ENCODE measurements at regions not wholly inside any gene's neighbourhood (a gene's known extent, or its start where the extent isn't known, plus 50 kb on each side); places are given as distances from the start of the nearest gene placed in this dataset.
"Not testable (repeated sequence)": the region's sequence is repeated elsewhere in the genome, so short reads cannot be mapped to it uniquely, and the experiment has no call there.

- H3K9me3 ChIP-seq (ENCODE audit: control insufficient read depth, low read depth, low read length) = no peaks in the 10 kb centered on the region
- WGBS (ENCODE audit: insufficient coverage, low lambda C conversion rate) = no CpG with 5 or more reads among the region's 5 CpGs
Measured at GRCh38 chr9:115340314-115340713, 222.4 kb upstream of the TNC start.

GRCh38 chr9:115341426-115341825 is 223.5 kb upstream of the TNC start:
- Histone ChIP-seq H3K4me1 (ENCODE audit: control insufficient read depth, insufficient read depth, low read length) (no peaks in the 10 kb centered on the region), H3K4me3 (ENCODE audit: low read length) (no peak overlapping the region), H3K27ac (ENCODE audit: low read length) (no peak overlapping the region), H3K9me3 (ENCODE audit: control insufficient read depth, low read depth, low read length) (no peaks in the 10 kb centered on the region), H3K36me3 (ENCODE audit: control insufficient read depth, insufficient read depth, low read length) (no peaks in the 10 kb centered on the region), H3K27me3 (ENCODE audit: control insufficient read depth, insufficient read depth, low read length) (no peaks in the 10 kb centered on the region)
- no peak for DNase-seq
- no CpG with 5 or more reads among the region's 3 CpGs for WGBS (ENCODE audit: insufficient coverage, low lambda C conversion rate)

More at GRCh38 chr9:115340314-115340713, 222.4 kb upstream of the TNC start:
- no peaks in the 10 kb centered on the region for H3K4me1 ChIP-seq (ENCODE audit: control insufficient read depth, insufficient read depth, low read length)
- DNase-seq = no peak
- no peak overlapping the region for H3K4me3 ChIP-seq (ENCODE audit: low read length)
- H3K36me3 ChIP-seq (ENCODE audit: control insufficient read depth, insufficient read depth, low read length) = no peaks in the 10 kb centered on the region
- no peaks in the 10 kb centered on the region for H3K27me3 ChIP-seq (ENCODE audit: control insufficient read depth, insufficient read depth, low read length)
- H3K27ac ChIP-seq (ENCODE audit: low read length) = no peak overlapping the region

GRCh38 chr9:115347776-115348175 is 229.8 kb upstream of the TNC start:
- not testable (repeated sequence) for H3K36me3 ChIP-seq (ENCODE audit: control insufficient read depth, insufficient read depth, low read length); H3K9me3 ChIP-seq (ENCODE audit: control insufficient read depth, low read depth, low read length); H3K27me3 ChIP-seq (ENCODE audit: control insufficient read depth, insufficient read depth, low read length); H3K27ac ChIP-seq (ENCODE audit: low read length); DNase-seq; H3K4me3 ChIP-seq (ENCODE audit: low read length); H3K4me1 ChIP-seq (ENCODE audit: control insufficient read depth, insufficient read depth, low read length)
- WGBS (ENCODE audit: insufficient coverage, low lambda C conversion rate) = no CpG with 5 or more reads among the region's 2 CpGs

- H3K4me3 ChIP-seq (ENCODE audit: low read length); DNase-seq; H3K9me3 ChIP-seq (ENCODE audit: control insufficient read depth, low read depth, low read length); H3K36me3 ChIP-seq (ENCODE audit: control insufficient read depth, insufficient read depth, low read length); H3K27ac ChIP-seq (ENCODE audit: low read length); H3K4me1 ChIP-seq (ENCODE audit: control insufficient read depth, insufficient read depth, low read length); H3K27me3 ChIP-seq (ENCODE audit: control insufficient read depth, insufficient read depth, low read length): not testable (repeated sequence)
- 90% methylated on average over 2 of the region's 3 CpGs for WGBS (ENCODE audit: insufficient coverage, low lambda C conversion rate)
Measured at GRCh38 chr9:115348936-115349335, 231.0 kb upstream of the TNC start.

DNA sequence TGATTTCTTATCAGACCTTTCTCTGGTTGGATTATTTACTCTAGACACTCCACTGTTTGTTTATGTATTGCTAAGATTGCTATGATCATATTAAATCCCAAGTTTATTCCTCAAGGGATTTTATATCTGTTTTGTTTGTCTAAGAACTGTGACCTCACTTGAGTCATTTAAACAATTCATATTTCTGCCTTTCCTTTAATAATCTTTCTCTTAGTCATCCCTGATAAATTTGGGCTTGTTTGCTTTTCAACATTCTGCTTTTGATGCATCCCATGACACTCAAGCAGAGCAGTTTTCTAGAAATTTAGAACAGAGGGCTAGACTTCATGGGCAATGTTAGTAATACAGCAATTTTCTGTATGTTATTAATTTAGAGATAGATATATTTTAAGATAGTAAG is 231.6 kb upstream of the TNC start:
- DNase-seq = no peak
- H3K27me3 ChIP-seq (ENCODE audit: control insufficient read depth, insufficient read depth, low read length) = no peaks in the 10 kb centered on the region

GRCh38 chr9:115350548-115350947 is 232.6 kb upstream of the TNC start:
- WGBS (ENCODE audit: insufficient coverage, low lambda C conversion rate) = no CpG with 5 or more reads among the region's 2 CpGs
- no peaks in the 10 kb centered on the region for H3K27me3 ChIP-seq (ENCODE audit: control insufficient read depth, insufficient read depth, low read length)
- no peak overlapping the region for H3K4me3 ChIP-seq (ENCODE audit: low read length)
- H3K36me3 ChIP-seq (ENCODE audit: control insufficient read depth, insufficient read depth, low read length) = no peaks in the 10 kb centered on the region
- no peaks in the 10 kb centered on the region for H3K4me1 ChIP-seq (ENCODE audit: control insufficient read depth, insufficient read depth, low read length)
- H3K27ac ChIP-seq (ENCODE audit: low read length) = no peak overlapping the region
- peaks cover 5% of the 10 kb centered on the region for H3K9me3 ChIP-seq (ENCODE audit: control insufficient read depth, low read depth, low read length)
- no peak for DNase-seq

More for the DNA sequence above, 231.6 kb upstream of the TNC start:
- no peaks in the 10 kb centered on the region for H3K4me1 ChIP-seq (ENCODE audit: control insufficient read depth, insufficient read depth, low read length)
- H3K4me3 ChIP-seq (ENCODE audit: low read length) = no peak overlapping the region
- H3K27ac ChIP-seq (ENCODE audit: low read length) = no peak overlapping the region
- H3K9me3 ChIP-seq (ENCODE audit: control insufficient read depth, low read depth, low read length) = peaks cover 5% of the 10 kb centered on the region
- H3K36me3 ChIP-seq (ENCODE audit: control insufficient read depth, insufficient read depth, low read length) = no peaks in the 10 kb centered on the region

DNA sequence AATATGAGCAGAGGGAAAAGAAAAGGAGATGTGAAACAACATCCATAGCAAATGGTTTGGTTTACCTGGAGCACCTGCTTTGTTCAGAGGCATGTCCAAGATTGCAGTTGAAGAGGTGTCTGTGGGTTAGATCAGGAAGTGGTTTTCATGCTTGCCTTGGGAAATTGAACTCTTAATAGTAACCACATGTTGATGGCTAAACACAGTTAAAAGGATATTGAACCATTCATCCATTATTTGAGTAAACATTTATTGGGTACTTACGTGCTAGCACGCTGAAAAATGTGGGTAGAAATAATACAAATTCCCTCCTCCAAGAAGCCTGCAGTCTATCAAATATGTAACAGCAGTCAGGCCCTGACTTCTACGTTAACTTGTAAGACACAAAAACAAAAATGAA is 235.7 kb upstream of the TNC start:
- no peak for DNase-seq
- H3K27me3 ChIP-seq (ENCODE audit: control insufficient read depth, insufficient read depth, low read length) = no peaks in the 10 kb centered on the region

DNA sequence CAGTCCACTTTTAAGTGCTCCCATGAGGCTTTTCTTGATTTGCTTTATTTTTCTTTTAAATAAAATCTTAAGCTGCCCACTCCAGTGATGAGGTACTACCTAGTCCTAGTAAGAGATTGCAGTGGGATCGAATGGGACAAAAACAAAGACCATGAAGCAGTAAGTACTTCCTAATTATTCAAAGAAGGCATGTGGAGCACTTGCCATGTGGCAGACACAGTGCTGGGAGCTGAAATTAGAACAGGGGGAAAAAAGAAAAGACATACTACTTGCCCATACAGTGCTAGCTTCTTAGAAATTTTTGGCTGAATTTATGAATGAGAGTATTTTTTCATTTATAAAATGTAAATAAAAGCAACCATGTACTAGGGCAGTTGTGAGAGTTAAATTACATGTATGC is 239.9 kb upstream of the TNC start:
- no peak for DNase-seq
- Histone ChIP-seq H3K27me3 (ENCODE audit: control insufficient read depth, insufficient read depth, low read length) (no peaks in the 10 kb centered on the region), H3K27ac (ENCODE audit: low read length) (no peak overlapping the region), H3K4me3 (ENCODE audit: low read length) (no peak overlapping the region), H3K4me1 (ENCODE audit: control insufficient read depth, insufficient read depth, low read length) (peaks cover 11% of the 10 kb centered on the region), H3K9me3 (ENCODE audit: control insufficient read depth, low read depth, low read length) (no peaks in the 10 kb centered on the region), H3K36me3 (ENCODE audit: control insufficient read depth, insufficient read depth, low read length) (no peaks in the 10 kb centered on the region)
- no CpG with 5 or more reads among the region's 1 CpG for WGBS (ENCODE audit: insufficient coverage, low lambda C conversion rate)

More for the DNA sequence above, 235.7 kb upstream of the TNC start:
- Histone ChIP-seq H3K9me3 (ENCODE audit: control insufficient read depth, low read depth, low read length) (no peaks in the 10 kb centered on the region), H3K4me1 (ENCODE audit: control insufficient read depth, insufficient read depth, low read length) (peaks cover 5% of the 10 kb centered on the region), H3K36me3 (ENCODE audit: control insufficient read depth, insufficient read depth, low read length) (no peaks in the 10 kb centered on the region), H3K4me3 (ENCODE audit: low read length) (no peak overlapping the region), H3K27ac (ENCODE audit: low read length) (no peak overlapping the region)
- WGBS (ENCODE audit: insufficient coverage, low lambda C conversion rate) = 84% methylated on average over 3 of the region's 3 CpGs

GRCh38 chr9:115359017-115359780 is 241.2 kb upstream of the TNC start:
- peaks cover 11% of the 10 kb centered on the region for H3K4me1 ChIP-seq (ENCODE audit: control insufficient read depth, insufficient read depth, low read length)
- DNase-seq = peak in 1 of 2 donors; percentile 21
- H3K36me3 ChIP-seq (ENCODE audit: control insufficient read depth, insufficient read depth, low read length) = no peaks in the 10 kb centered on the region
- WGBS (ENCODE audit: insufficient coverage, low lambda C conversion rate) = 59% methylated on average over 2 of the region's 5 CpGs
- no peak overlapping the region for H3K4me3 ChIP-seq (ENCODE audit: low read length)
- H3K27me3 ChIP-seq (ENCODE audit: control insufficient read depth, insufficient read depth, low read length) = no peaks in the 10 kb centered on the region
- no peak overlapping the region for H3K27ac ChIP-seq (ENCODE audit: low read length)
- no peaks in the 10 kb centered on the region for H3K9me3 ChIP-seq (ENCODE audit: control insufficient read depth, low read depth, low read length)

- Histone ChIP-seq H3K27me3 (ENCODE audit: control insufficient read depth, insufficient read depth, low read length) (no peaks in the 10 kb centered on the region), H3K9me3 (ENCODE audit: control insufficient read depth, low read depth, low read length) (no peaks in the 10 kb centered on the region), H3K36me3 (ENCODE audit: control insufficient read depth, insufficient read depth, low read length) (no peaks in the 10 kb centered on the region), H3K4me1 (ENCODE audit: control insufficient read depth, insufficient read depth, low read length) (peaks cover 11% of the 10 kb centered on the region), H3K27ac (ENCODE audit: low read length) (no peak overlapping the region), H3K4me3 (ENCODE audit: low read length) (no peak overlapping the region)
- WGBS (ENCODE audit: insufficient coverage, low lambda C conversion rate) = 100% methylated on average over 3 of the region's 5 CpGs
- DNase-seq = no peak
Measured at GRCh38 chr9:115360122-115360521, 242.2 kb upstream of the TNC start.

- Histone ChIP-seq H3K9me3 (ENCODE audit: control insufficient read depth, low read depth, low read length) (no peaks in the 10 kb centered on the region), H3K4me3 (ENCODE audit: low read length) (no peak overlapping the region), H3K36me3 (ENCODE audit: control insufficient read depth, insufficient read depth, low read length) (no peaks in the 10 kb centered on the region), H3K4me1 (ENCODE audit: control insufficient read depth, insufficient read depth, low read length) (peaks cover 6% of the 10 kb centered on the region), H3K27me3 (ENCODE audit: control insufficient read depth, insufficient read depth, low read length) (no peaks in the 10 kb centered on the region), H3K27ac (ENCODE audit: low read length) (no peak overlapping the region)
- no CpG with 5 or more reads among the region's 2 CpGs for WGBS (ENCODE audit: insufficient coverage, low lambda C conversion rate)
- no peak for DNase-seq
Measured at GRCh38 chr9:115362101-115362500, 244.1 kb upstream of the TNC start.

Measured in large intestine (tissue), 3 donors.